GM12874 (cell line): ENCODE measurements at regions not wholly inside any gene's neighbourhood (a gene's known extent, or its start where the extent isn't known, plus 50 kb on each side); places are given as distances from the start of the nearest gene placed in this dataset.

Experiments
- CTCF ChIP-seq: IDR thresholded peaks from 2 replicates; pipeline ENCODE4 v1.5.1; 2011; ENCODE audit warnings: low read depth, mild to moderate bottlenecking, control low read depth, low read length, moderate library complexity; ENCODE audit not compliant: insufficient read depth

GRCh38 chr6:40330301-40330721 lies 256.9 kb downstream of the LRFN2 start:
- TF ChIP-seq CTCF, result no peak

GRCh38 chr6:40328986-40329545 lies 258.1 kb downstream of the LRFN2 start:
- TF ChIP-seq CTCF, result no peak

- TF ChIP-seq CTCF, result peak; percentile 49; the same call in 1 of the 2 replicates
These were observed 258.7 kb downstream of the LRFN2 start for GRCh38 chr6:40328386-40328985.

GRCh38 chr6:40326714-40327421 lies 260.3 kb downstream of the LRFN2 start:
- TF ChIP-seq CTCF, result no peak

GRCh38 chr6:40325791-40326190 lies 261.4 kb downstream of the LRFN2 start:
- TF ChIP-seq CTCF, result no peak

- no peak for TF ChIP-seq CTCF
These were observed 262.1 kb downstream of the LRFN2 start for GRCh38 chr6:40325041-40325440.

GRCh38 chr6:40323881-40324634 lies 263.1 kb downstream of the LRFN2 start:
- TF ChIP-seq CTCF, result no peak
